Cardiac muscle cell (in vitro differentiated cells and primary cell): ENCODE measurements at regions not wholly inside any gene's neighbourhood (a gene's known extent, or its start where the extent isn't known, plus 50 kb on each side); places are given as distances from the start of the nearest gene placed in this dataset.

Experiments used
- DNase-seq, 2 donors: peaks; one replicate each; pipeline versions ENCODE4 v3.0.0 to v3.0.0-alpha.2; 2010 to 2017; ENCODE audit warnings: low read depth in 1 of 2, low spot score in 1 of 2
- H3K27ac ChIP-seq: fragments of 200-600 bp; sonication (generic); 2 replicates; pipeline ENCODE4 v1.5.1; 2016
- H3K27me3 ChIP-seq: fragments of 200-600 bp; sonication (generic); 2 replicates; pipeline ENCODE4 v1.6.0; 2016; ENCODE audit warnings: control low read depth
- H3K36me3 ChIP-seq: fragments of 200-600 bp; sonication (generic); 2 replicates; pipeline ENCODE4 v1.5.1; 2016; ENCODE audit warnings: control low read depth
- H3K4me1 ChIP-seq: fragments of 200-600 bp; sonication (generic); 2 replicates; pipeline ENCODE4 v1.8.1; 2017; ENCODE audit warnings: low read depth, mild to moderate bottlenecking, mixed run types
- H3K4me3 ChIP-seq: fragments of 200-600 bp; sonication (generic); 2 replicates; pipeline ENCODE4 v1.5.1; 2016; ENCODE audit warnings: mild to moderate bottlenecking
- H3K9me3 ChIP-seq: fragments of 200-600 bp; sonication (generic); 2 replicates; pipeline ENCODE4 v1.5.1; 2017; ENCODE audit warnings: low read depth, mild to moderate bottlenecking, control low read depth
- TF ChIP-seq, protein P1 (sequence below): IDR thresholded peaks from 2 replicates; pipeline ENCODE4 v1.5.1; 2012; ENCODE audit warnings: low read depth, mild to moderate bottlenecking, low read length

DNA sequence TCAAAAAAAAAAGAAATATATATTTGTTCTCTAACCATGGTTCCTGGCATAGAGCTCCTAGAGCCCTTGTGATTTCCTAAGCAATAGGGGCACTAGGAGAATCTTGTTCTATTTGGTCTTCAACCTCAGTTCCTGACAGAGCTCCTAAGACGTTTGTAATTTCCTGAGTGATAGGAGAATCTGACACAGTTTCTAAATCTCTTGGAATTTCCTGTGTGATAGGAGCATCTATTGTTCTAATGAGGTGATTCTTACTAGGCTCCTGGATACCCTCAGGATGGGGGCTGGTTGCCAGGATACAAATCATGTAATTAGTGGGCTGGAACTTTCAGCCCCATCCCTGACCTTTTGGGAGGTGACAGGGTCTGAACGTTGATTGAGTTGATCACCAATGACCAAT is 245.8 kb downstream of the ZEB2 start:
- Histone ChIP-seq H3K36me3 (no peaks in the 10 kb centered on the region), H3K27ac (no peak overlapping the region), H3K27me3 (no peaks in the 10 kb centered on the region), H3K4me1 (no peaks in the 10 kb centered on the region), H3K4me3 (no peak overlapping the region), H3K9me3 (no peaks in the 10 kb centered on the region)
- TF ChIP-seq, protein P1, sequence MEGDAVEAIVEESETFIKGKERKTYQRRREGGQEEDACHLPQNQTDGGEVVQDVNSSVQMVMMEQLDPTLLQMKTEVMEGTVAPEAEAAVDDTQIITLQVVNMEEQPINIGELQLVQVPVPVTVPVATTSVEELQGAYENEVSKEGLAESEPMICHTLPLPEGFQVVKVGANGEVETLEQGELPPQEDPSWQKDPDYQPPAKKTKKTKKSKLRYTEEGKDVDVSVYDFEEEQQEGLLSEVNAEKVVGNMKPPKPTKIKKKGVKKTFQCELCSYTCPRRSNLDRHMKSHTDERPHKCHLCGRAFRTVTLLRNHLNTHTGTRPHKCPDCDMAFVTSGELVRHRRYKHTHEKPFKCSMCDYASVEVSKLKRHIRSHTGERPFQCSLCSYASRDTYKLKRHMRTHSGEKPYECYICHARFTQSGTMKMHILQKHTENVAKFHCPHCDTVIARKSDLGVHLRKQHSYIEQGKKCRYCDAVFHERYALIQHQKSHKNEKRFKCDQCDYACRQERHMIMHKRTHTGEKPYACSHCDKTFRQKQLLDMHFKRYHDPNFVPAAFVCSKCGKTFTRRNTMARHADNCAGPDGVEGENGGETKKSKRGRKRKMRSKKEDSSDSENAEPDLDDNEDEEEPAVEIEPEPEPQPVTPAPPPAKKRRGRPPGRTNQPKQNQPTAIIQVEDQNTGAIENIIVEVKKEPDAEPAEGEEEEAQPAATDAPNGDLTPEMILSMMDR, result no peak
- peak in 1 of 2 donors; percentile 25 for DNase-seq

DNA sequence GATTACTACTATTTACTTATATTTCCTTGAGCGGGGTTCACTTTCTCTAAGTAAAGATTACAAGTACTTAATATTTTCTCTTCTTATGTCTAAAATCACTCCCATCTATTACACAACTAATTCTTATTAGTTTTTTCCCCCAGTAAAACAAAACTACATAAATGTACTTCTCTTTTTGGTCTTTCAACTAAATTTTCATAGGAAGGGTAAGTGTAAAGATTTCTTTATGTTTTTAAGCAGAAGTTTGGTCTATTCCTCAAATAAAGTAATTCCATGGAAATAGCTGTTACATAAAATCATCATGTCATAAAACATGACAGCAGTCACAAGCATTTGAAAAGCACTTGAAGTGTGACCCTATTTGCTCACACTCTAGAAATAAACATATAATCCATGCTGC is 249.0 kb downstream of the ZEB2 start:
- Histone ChIP-seq H3K36me3 (no peaks in the 10 kb centered on the region), H3K27ac (no peak overlapping the region), H3K9me3 (no peaks in the 10 kb centered on the region), H3K4me1 (no peaks in the 10 kb centered on the region), H3K27me3 (no peaks in the 10 kb centered on the region), H3K4me3 (no peak overlapping the region)
- DNase-seq, result no peak
- TF ChIP-seq, protein P1, result no peak

GRCh38 chr2:144268036-144268678 is 251.8 kb downstream of the ZEB2 start:
- no peak overlapping the region for H3K4me3 ChIP-seq
- TF ChIP-seq, protein P1, result no peak

DNA sequence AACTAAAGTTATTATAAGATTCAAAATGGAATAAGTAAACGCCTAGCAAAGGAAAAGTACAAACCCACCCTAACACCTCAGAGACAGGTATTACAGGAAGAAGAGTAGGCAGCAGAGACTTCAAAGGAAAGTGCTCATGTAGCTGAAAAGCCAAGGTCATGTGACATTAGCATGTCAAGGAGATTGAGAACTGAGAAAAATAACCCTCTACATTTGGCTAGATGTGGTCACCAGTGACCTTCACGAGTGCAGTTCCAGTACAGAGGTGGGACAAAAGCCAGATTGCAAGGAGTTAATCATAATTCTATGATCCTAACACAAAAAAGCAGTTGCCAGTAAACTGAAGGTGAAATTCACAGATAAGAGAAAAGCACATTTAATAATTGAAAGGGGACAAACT is 252.7 kb downstream of the ZEB2 start:
- H3K9me3 ChIP-seq, result no peaks in the 10 kb centered on the region
- TF ChIP-seq, protein P1, result no peak
- no peaks in the 10 kb centered on the region for H3K27me3 ChIP-seq
- no peak for DNase-seq
- no peak overlapping the region for H3K4me3 ChIP-seq
- no peak overlapping the region for H3K27ac ChIP-seq
- H3K4me1 ChIP-seq, result no peaks in the 10 kb centered on the region
- no peaks in the 10 kb centered on the region for H3K36me3 ChIP-seq

More at GRCh38 chr2:144268036-144268678, 251.8 kb downstream of the ZEB2 start:
- Histone ChIP-seq H3K27ac (no peak overlapping the region), H3K36me3 (no peaks in the 10 kb centered on the region), H3K27me3 (no peaks in the 10 kb centered on the region), H3K4me1 (no peaks in the 10 kb centered on the region), H3K9me3 (no peaks in the 10 kb centered on the region)
- no peak for DNase-seq

- Histone ChIP-seq H3K36me3 (no peaks in the 10 kb centered on the region), H3K4me3 (no peak overlapping the region), H3K4me1 (no peaks in the 10 kb centered on the region), H3K9me3 (no peaks in the 10 kb centered on the region), H3K27ac (no peak overlapping the region), H3K27me3 (no peaks in the 10 kb centered on the region)
- TF ChIP-seq, protein P1, result no peak
- DNase-seq, result no peak
These were observed 254.3 kb downstream of the ZEB2 start for GRCh38 chr2:144265654-144266053.
